Right atrium auricular region (tissue), 2 donors: ENCODE measurements at regions not wholly inside any gene's neighbourhood (a gene's known extent, or its start where the extent isn't known, plus 50 kb on each side); places are given as distances from the start of the nearest gene placed in this dataset.

Source experiments
- DNase-seq: peaks from one replicate; pipeline ENCODE4 v3.0.0-alpha.2; 2019; ENCODE audit warnings: low spot score
- H3K27ac ChIP-seq, 2 donors: fragments of 200-600 bp; sonication (generic); 1 replicate in 1 of 2; 2 replicates in 1 of 2; pipeline ENCODE4 v1.5.1; 2016 to 2019
- H3K27me3 ChIP-seq, 2 donors: fragments of 200-600 bp; sonication (generic); one replicate each; pipeline versions ENCODE4 v1.5.1 to v1.6.0; 2017 to 2019
- H3K36me3 ChIP-seq: fragments of 200-600 bp; sonication (generic); one replicate; pipeline ENCODE4 v1.5.1; 2016
- H3K4me1 ChIP-seq, 2 donors: fragments of 200-600 bp; sonication (generic); one replicate each; pipeline versions ENCODE4 v1.5.1 to v1.6.0; 2017 to 2019
- H3K4me3 ChIP-seq, 2 donors: fragments of 200-600 bp; sonication (generic); 1 replicate in 1 of 2; 2 replicates in 1 of 2; pipeline ENCODE4 v1.5.1; 2017 to 2019; ENCODE audit warnings: mild to moderate bottlenecking in 1 of 2, moderate library complexity in 1 of 2
- H3K9me3 ChIP-seq, 2 donors: fragments of 200-600 bp; sonication (generic); one replicate each; pipeline ENCODE4 v1.5.1; 2019
- TF ChIP-seq, protein P1 (sequence below), 2 donors: fragments of 200-600 bp; sonication (generic); IDR thresholded peaks; one replicate each; pipeline ENCODE4 v1.5.1; 2019; ENCODE audit warnings: antibody characterized with exemption in 2 of 2

DNA sequence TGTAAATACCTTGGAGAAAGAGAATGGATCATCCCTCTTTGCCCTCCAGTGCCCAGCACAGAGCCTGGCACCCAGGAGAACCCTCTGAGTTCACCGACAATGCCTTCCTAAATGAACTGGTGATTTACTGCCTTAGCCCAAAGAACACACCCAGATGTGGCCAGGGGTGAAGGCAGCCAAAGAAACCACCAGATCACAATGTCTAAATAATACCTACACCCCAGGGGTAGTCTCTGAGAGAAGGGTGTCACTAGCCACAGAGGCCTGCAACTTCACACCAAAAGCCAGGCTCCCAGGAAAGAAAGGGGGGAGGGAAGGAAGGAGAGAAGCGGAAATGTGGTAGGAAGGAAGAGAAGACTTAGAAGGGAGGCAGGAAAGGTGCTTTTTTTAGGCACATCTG lies 65.7 kb downstream of the RPL27A start:
- Histone ChIP-seq H3K36me3 (peaks cover 9% of the 10 kb centered on the region), H3K9me3 (peaks cover 0 to 7% of the 10 kb centered on the region in 2 donors), H3K4me1 (peaks cover 0 to 30% of the 10 kb centered on the region in 2 donors), H3K27ac (no peak overlapping the region), H3K4me3 (no peak overlapping the region), H3K27me3 (no peaks in the 10 kb centered on the region)
- no peak for DNase-seq
- TF ChIP-seq, protein P1, sequence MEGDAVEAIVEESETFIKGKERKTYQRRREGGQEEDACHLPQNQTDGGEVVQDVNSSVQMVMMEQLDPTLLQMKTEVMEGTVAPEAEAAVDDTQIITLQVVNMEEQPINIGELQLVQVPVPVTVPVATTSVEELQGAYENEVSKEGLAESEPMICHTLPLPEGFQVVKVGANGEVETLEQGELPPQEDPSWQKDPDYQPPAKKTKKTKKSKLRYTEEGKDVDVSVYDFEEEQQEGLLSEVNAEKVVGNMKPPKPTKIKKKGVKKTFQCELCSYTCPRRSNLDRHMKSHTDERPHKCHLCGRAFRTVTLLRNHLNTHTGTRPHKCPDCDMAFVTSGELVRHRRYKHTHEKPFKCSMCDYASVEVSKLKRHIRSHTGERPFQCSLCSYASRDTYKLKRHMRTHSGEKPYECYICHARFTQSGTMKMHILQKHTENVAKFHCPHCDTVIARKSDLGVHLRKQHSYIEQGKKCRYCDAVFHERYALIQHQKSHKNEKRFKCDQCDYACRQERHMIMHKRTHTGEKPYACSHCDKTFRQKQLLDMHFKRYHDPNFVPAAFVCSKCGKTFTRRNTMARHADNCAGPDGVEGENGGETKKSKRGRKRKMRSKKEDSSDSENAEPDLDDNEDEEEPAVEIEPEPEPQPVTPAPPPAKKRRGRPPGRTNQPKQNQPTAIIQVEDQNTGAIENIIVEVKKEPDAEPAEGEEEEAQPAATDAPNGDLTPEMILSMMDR (IDR thresholded peaks at IDR 0.05) = no peak

DNA sequence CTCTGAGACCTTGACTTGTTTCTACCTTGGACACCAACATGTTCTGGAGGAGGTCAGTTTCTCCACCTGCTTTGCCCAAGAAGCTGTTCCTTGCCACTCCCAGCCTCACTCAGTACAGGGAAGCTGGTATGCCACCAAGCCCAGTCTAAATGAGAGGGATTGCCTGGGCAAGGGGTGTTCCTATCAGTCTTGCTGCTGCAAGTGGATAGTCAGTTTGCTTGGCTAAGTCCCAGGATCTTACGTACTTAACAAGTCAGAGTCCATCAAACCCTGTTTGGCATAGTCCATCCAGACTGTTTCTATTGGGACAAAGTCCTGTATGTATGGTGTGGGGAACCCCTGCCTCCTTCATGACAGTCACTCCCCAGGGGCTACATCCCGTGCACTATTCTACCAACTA lies 66.6 kb downstream of the RPL27A start:
- Histone ChIP-seq H3K4me1 (peaks cover 0 to 30% of the 10 kb centered on the region in 2 donors), H3K36me3 (peaks cover 9% of the 10 kb centered on the region), H3K4me3 (no peak overlapping the region), H3K9me3 (peaks cover 0 to 11% of the 10 kb centered on the region in 2 donors), H3K27ac (peak overlapping the region in 1 of 2 donors; percentile 8), H3K27me3 (no peaks in the 10 kb centered on the region)
- TF ChIP-seq, protein P1 (IDR thresholded peaks at IDR 0.05) = no peak
- no peak for DNase-seq

DNA sequence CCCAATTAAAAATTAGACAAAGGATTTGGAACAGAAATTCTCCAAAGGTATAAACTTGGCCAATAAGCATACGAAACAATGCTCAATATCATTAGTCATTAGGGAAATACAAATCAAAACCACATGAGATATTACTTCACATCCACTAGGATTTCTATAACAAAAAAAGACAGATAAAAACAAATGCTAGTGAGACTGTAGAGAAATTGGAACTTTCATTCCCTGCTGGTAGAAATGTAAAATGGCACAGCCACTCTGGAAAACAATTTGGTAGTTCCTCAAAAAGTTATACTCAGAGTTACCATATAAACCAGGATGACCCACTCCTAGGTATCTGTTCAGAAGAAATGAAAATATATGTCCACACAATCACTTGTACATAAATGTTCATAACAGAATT lies 71.6 kb downstream of the RPL27A start:
- Histone ChIP-seq H3K9me3 (peaks cover 0 to 11% of the 10 kb centered on the region in 2 donors), H3K4me1 (peaks cover 0 to 52% of the 10 kb centered on the region in 2 donors), H3K27ac (peak overlapping the region in 1 of 2 donors; percentile 89), H3K36me3 (no peaks in the 10 kb centered on the region), H3K27me3 (no peaks in the 10 kb centered on the region), H3K4me3 (no peak overlapping the region)
- TF ChIP-seq, protein P1 (IDR thresholded peaks at IDR 0.05) = no peak
- no peak for DNase-seq

DNA sequence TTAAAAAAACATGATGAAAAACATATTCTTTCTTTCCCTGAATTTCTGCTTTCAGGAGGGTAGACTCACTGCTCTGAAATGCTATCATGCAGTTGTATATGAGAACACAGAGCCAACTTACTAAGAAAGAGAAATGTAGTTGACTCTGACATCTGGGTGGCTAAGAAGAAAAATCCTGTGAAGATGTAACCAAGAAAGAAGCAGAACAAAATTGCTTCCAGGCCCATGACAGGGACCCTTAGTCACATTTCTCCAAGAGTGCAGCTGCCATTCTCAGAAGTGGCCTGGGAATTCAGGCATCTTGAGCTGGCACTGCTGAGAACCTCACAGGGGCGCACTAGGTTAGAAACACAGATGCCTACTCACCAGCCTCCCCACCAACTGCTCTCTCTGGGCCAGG lies 73.6 kb downstream of the RPL27A start:
- H3K4me3 ChIP-seq = no peak overlapping the region
- H3K4me1 ChIP-seq = peaks cover 0 to 58% of the 10 kb centered on the region in 2 donors
- peak overlapping the region; percentile 72 to 89 for H3K27ac ChIP-seq

DNA sequence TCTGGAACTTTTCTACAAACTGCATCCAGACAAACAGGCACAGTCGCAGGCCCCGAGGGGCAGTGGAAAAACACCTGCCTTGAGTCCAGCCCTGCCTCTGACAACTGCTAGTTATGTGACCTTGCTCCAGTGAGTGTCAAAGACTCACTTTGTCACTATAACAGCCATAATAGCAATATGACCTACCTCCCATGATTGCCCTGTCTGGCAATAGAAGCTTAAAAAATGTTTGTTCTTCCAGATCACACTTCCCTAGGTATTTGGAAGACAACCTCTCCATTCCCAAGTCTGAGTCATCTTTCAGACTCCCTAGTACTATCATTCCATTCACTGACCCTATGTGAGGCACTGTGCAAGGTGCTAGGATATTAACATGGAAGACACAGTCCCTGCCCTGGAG lies 74.5 kb downstream of the RPL27A start:
- DNase-seq = no peak
- H3K4me1 ChIP-seq = peaks cover 0 to 67% of the 10 kb centered on the region in 2 donors

More for the DNA sequence above, 73.6 kb downstream of the RPL27A start:
- H3K27me3 ChIP-seq = no peaks in the 10 kb centered on the region
- DNase-seq = no peak
- TF ChIP-seq, protein P1 (IDR thresholded peaks at IDR 0.05) = no peak
- H3K9me3 ChIP-seq = peaks cover 0 to 11% of the 10 kb centered on the region in 2 donors
- no peaks in the 10 kb centered on the region for H3K36me3 ChIP-seq

More for the DNA sequence above, 74.5 kb downstream of the RPL27A start:
- no peak overlapping the region for H3K4me3 ChIP-seq
- TF ChIP-seq, protein P1 (IDR thresholded peaks at IDR 0.05) = no peak
- H3K27ac ChIP-seq = peak overlapping the region; percentile 72 to 89
- H3K27me3 ChIP-seq = no peaks in the 10 kb centered on the region
- peaks cover 0 to 11% of the 10 kb centered on the region in 2 donors for H3K9me3 ChIP-seq
- no peaks in the 10 kb centered on the region for H3K36me3 ChIP-seq
